Parathyroid adenoma (tissue), 2 donors: ENCODE measurements at regions not wholly inside any gene's neighbourhood (a gene's known extent, or its start where the extent isn't known, plus 50 kb on each side); places are given as distances from the start of the nearest gene placed in this dataset.

Experiments
- H2AFZ ChIP-seq: fragments of 300-600 bp; sonication (generic); one replicate; pipeline ENCODE4 v1.7.0; 2017; ENCODE audit warnings: antibody characterized with exemption, mild to moderate bottlenecking
- H3K27ac ChIP-seq: fragments of 300-600 bp; sonication (generic); one replicate; pipeline ENCODE4 v1.7.0; 2017
- H3K27me3 ChIP-seq: fragments of 300-600 bp; sonication (generic); one replicate; pipeline ENCODE4 v1.7.0; 2017; ENCODE audit warnings: low read length; ENCODE audit not compliant: control insufficient read depth, insufficient read depth
- H3K36me3 ChIP-seq: fragments of 300-600 bp; sonication (generic); one replicate; pipeline ENCODE4 v1.7.0; 2017; ENCODE audit warnings: low read length; ENCODE audit not compliant: control insufficient read depth, insufficient read depth
- H3K4me1 ChIP-seq: fragments of 300-600 bp; sonication (generic); one replicate; pipeline ENCODE4 v1.7.0; 2017; ENCODE audit warnings: control low read depth
- H3K4me2 ChIP-seq: fragments of 300-600 bp; sonication (generic); one replicate; pipeline ENCODE4 v1.7.0; 2017; ENCODE audit warnings: low read length
- H3K4me3 ChIP-seq: fragments of 300-600 bp; sonication (generic); one replicate; pipeline ENCODE4 v1.7.0; 2017; ENCODE audit warnings: low read depth, low read length
- H3K79me2 ChIP-seq: fragments of 300-600 bp; sonication (generic); one replicate; pipeline ENCODE4 v1.7.0; 2017; ENCODE audit warnings: control low read depth
- H3K9ac ChIP-seq: fragments of 300-600 bp; sonication (generic); one replicate; pipeline ENCODE4 v1.7.0; 2017; ENCODE audit warnings: mild to moderate bottlenecking
- H3K9me3 ChIP-seq: fragments of 300-600 bp; sonication (generic); one replicate; pipeline ENCODE4 v1.7.0; 2017; ENCODE audit warnings: low read length; ENCODE audit not compliant: control insufficient read depth
- CTCF ChIP-seq: fragments of 300-600 bp; sonication (generic); IDR thresholded peaks from one replicate; pipeline ENCODE4 v1.7.0; 2017; ENCODE audit warnings: antibody characterized with exemption, mild to moderate bottlenecking
- donor health status: primary hyperparathyroidism.

DNA sequence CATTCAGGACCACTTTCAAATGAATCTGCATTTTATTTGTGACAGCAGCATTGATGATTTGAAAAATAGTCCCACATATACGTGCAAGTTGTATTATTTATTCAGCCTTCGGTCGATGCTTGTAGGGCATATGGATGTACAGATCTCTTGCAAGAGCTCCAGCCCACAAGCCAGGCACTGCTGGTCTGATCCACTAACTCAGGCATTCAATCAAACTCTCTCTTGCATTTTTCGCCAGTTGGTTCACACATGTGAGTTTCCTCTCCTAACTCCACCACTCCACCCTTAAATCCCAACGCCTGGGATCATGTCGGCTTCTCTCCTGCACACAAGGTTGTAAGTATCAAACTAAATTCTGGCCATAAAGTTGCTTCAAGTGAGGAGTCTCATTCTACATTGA is 318.7 kb downstream of the CYP26B1 start:
- no peak for TF ChIP-seq CTCF
- no peaks in the 10 kb centered on the region for H3K36me3 ChIP-seq
- H3K4me1 ChIP-seq, result no peaks in the 10 kb centered on the region
- no peak overlapping the region for H3K4me2 ChIP-seq
- H3K27ac ChIP-seq, result no peak overlapping the region
- no peaks in the 10 kb centered on the region for H3K27me3 ChIP-seq
- H2AFZ ChIP-seq, result no peak overlapping the region
- no peaks in the 10 kb centered on the region for H3K9me3 ChIP-seq
- no peak overlapping the region for H3K4me3 ChIP-seq
- no peak overlapping the region for H3K9ac ChIP-seq
- H3K79me2 ChIP-seq, result no peaks in the 10 kb centered on the region

DNA sequence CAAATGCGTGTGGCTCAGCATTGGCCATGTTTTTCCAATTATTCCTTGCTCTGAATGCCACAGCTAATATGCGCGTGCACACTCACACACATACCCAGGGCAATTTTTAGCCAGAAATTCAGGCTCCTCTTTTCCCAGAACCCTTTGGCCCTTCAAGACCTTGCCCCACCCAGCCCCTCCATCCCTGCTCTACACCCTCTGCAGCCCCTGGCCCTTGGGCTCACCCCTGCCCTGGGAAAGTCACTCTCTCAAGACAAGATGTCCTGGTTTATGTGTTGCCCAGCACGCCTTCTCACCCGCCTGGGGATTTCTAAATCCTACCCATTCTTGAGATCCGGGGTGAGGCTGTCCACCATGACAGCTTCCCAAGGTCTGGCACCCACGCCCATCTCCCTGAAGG is 319.7 kb downstream of the CYP26B1 start:
- H3K9me3 ChIP-seq, result no peaks in the 10 kb centered on the region
- no peak overlapping the region for H2AFZ ChIP-seq
- no peak overlapping the region for H3K4me2 ChIP-seq
- no peak for TF ChIP-seq CTCF
- H3K4me3 ChIP-seq, result no peak overlapping the region
- H3K27me3 ChIP-seq, result no peaks in the 10 kb centered on the region
- no peaks in the 10 kb centered on the region for H3K36me3 ChIP-seq
- no peaks in the 10 kb centered on the region for H3K4me1 ChIP-seq
- no peaks in the 10 kb centered on the region for H3K79me2 ChIP-seq
- H3K27ac ChIP-seq, result no peak overlapping the region
- no peak overlapping the region for H3K9ac ChIP-seq

- Histone ChIP-seq H3K27ac (no peak overlapping the region), H3K9me3 (no peaks in the 10 kb centered on the region), H3K27me3 (no peaks in the 10 kb centered on the region), H3K4me2 (no peak overlapping the region), H3K79me2 (no peaks in the 10 kb centered on the region), H3K4me3 (no peak overlapping the region), H2AFZ (no peak overlapping the region), H3K4me1 (no peaks in the 10 kb centered on the region), H3K9ac (no peak overlapping the region), H3K36me3 (no peaks in the 10 kb centered on the region)
- TF ChIP-seq CTCF, result no peak
Measured at GRCh38 chr2:71827524-71827901, 320.1 kb downstream of the CYP26B1 start.

DNA sequence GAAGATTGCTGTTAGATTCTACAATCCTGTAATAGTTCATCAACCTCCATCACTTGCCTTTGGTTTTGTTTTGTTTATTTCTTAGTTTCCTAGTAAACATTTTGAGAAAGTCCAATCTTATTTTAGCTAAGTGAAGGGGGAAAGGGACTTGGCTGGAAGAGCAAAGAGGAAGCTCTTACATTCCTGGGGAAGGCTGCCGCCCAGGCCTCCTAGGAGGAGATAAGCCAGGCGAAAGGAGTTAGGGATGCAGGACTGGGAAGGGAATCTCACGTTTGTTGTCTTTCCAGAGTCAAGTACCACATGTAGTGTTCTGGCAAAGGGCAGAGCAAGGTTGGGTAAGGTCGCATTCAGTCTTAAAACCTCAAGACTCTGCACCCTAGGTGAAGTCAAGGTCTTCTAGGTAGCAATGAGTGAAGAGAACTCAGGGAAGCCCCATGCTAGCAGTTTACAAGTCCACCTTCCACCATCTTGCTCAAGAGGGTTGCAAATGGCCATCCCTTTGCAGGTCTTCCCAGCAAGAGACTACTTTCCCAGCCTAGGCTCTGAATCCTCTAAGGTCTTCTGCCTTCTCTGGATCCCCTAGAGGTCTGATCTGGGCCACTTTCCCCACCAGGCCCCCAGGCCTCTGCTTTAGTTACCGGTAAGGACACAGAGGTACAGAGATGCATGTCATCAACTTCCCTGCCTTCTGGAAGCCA is 320.7 kb downstream of the CYP26B1 start:
- no peak overlapping the region for H3K27ac ChIP-seq
- H3K9me3 ChIP-seq, result no peaks in the 10 kb centered on the region
- no peak overlapping the region for H3K4me3 ChIP-seq
- H2AFZ ChIP-seq, result no peak overlapping the region
- no peaks in the 10 kb centered on the region for H3K36me3 ChIP-seq
- no peak for TF ChIP-seq CTCF
- no peak overlapping the region for H3K4me2 ChIP-seq
- H3K4me1 ChIP-seq, result no peaks in the 10 kb centered on the region
- no peaks in the 10 kb centered on the region for H3K79me2 ChIP-seq
- no peak overlapping the region for H3K9ac ChIP-seq
- no peaks in the 10 kb centered on the region for H3K27me3 ChIP-seq

- Histone ChIP-seq H3K9me3 (no peaks in the 10 kb centered on the region), H3K79me2 (no peaks in the 10 kb centered on the region), H3K4me3 (no peak overlapping the region), H3K27ac (no peak overlapping the region), H3K36me3 (no peaks in the 10 kb centered on the region), H3K9ac (no peak overlapping the region), H3K4me1 (no peaks in the 10 kb centered on the region), H3K4me2 (no peak overlapping the region), H2AFZ (no peak overlapping the region), H3K27me3 (no peaks in the 10 kb centered on the region)
- no peak for TF ChIP-seq CTCF
Measured at GRCh38 chr2:71826299-71826698, 321.4 kb downstream of the CYP26B1 start.
